Activated CD8-positive, alpha-beta T cell treated with anti-CD3 and anti-CD28 coated beads for 36 hours (primary cell): ENCODE measurements at regions not wholly inside any gene's neighbourhood (a gene's known extent, or its start where the extent isn't known, plus 50 kb on each side); places are given as distances from the start of the nearest gene placed in this dataset.

Source experiments
- ATAC-seq: fragments of 200-7000 bp; cut with Tn5 transposase; one replicate; pipeline ENCODE4 v1.10.0; 2021; ENCODE audit warnings: mild to moderate bottlenecking, moderate library complexity
- CTCF ChIA-PET: fragments of 350-600 bp; sonication (Branson Sonifier 250); formaldehyde crosslinking; loops from one replicate; lab custom pipeline; 2021; ENCODE audit warnings: antibody characterized with exemption; lab: Charles Lee
- POLR2A ChIA-PET: fragments of 350-600 bp; sonication (Branson Sonifier 250); formaldehyde crosslinking; loops from one replicate; lab custom pipeline; 2021; ENCODE audit warnings: antibody characterized with exemption; lab: Charles Lee
- DNase-seq: peaks from one replicate; pipeline ENCODE4 v3.0.0-alpha.2; 2020
- H3K27ac Mint-ChIP-seq: one replicate; pipeline ENCODE4 v1.8.0; 2021; ENCODE audit warnings: mild to moderate bottlenecking, mixed read lengths
- H3K27me3 Mint-ChIP-seq: one replicate; pipeline ENCODE4 v1.8.0; 2021; ENCODE audit warnings: mixed read lengths
- H3K36me3 Mint-ChIP-seq: one replicate; pipeline ENCODE4 v1.8.0; 2021; ENCODE audit warnings: low read depth, mixed read lengths
- H3K4me1 Mint-ChIP-seq: one replicate; pipeline ENCODE4 v1.8.0; 2021; ENCODE audit warnings: low read depth, mixed read lengths
- H3K4me3 Mint-ChIP-seq: one replicate; pipeline ENCODE4 v1.8.0; 2021; ENCODE audit warnings: mild to moderate bottlenecking, moderate library complexity, mixed read lengths
- H3K9me3 Mint-ChIP-seq: one replicate; pipeline ENCODE4 v1.8.0; 2021; ENCODE audit warnings: mixed read lengths
- CTCF ChIP-seq: fragments of 200-600 bp; IDR thresholded peaks from one replicate; pipeline ENCODE4 v1.8.0; 2022; ENCODE audit warnings: antibody characterized with exemption, mild to moderate bottlenecking
- intact Hi-C: fragments of 100-400 bp; cut with micrococcal nuclease; formaldehyde crosslinking; loops from one replicate; pipeline ENCODE4 v1.10.0; 2022

- CTCF ChIA-PET: interaction anchor here (0.8 kb wide), 1 partner anchor 882 kb away, joined by 3 read pairs; no protein-coding TSS in a partner anchor
- no peak for TF ChIP-seq CTCF
- Mint-ChIP-seq H3K27ac (no peak overlapping the region), H3K4me1 (no peaks in the 10 kb centered on the region), H3K9me3 (no peaks in the 10 kb centered on the region), H3K4me3 (no peak overlapping the region), H3K36me3 (no peaks in the 10 kb centered on the region), H3K27me3 (no peaks in the 10 kb centered on the region)
- POLR2A ChIA-PET: no interaction called here
- intact Hi-C loops: no loop called here
- DNase-seq (no peak), ATAC-seq (no peak)
Observed at GRCh38 chr10:121187391-121187790, 336.2 kb downstream of the WDR11 start.

- Mint-ChIP-seq H3K27me3 (no peaks in the 10 kb centered on the region), H3K36me3 (no peaks in the 10 kb centered on the region), H3K4me3 (no peak overlapping the region), H3K4me1 (no peaks in the 10 kb centered on the region), H3K9me3 (no peaks in the 10 kb centered on the region), H3K27ac (no peak overlapping the region)
- intact Hi-C loops: no loop called here
- DNase-seq: no peak
- POLR2A ChIA-PET: no interaction called here
- CTCF ChIA-PET: no interaction called here
- ATAC-seq: no peak
- TF ChIP-seq CTCF: no peak
Observed at GRCh38 chr10:121188005-121188404, 336.8 kb downstream of the WDR11 start.

GRCh38 chr10:121189066-121189465 lies 337.9 kb downstream of the WDR11 start:
- intact Hi-C loops: no loop called here
- no peaks in the 10 kb centered on the region for H3K36me3 Mint-ChIP-seq

GRCh38 chr10:121194696-121195523 lies 343.7 kb downstream of the WDR11 start:
- H3K4me1 Mint-ChIP-seq: no peaks in the 10 kb centered on the region
- POLR2A ChIA-PET: no interaction called here
- H3K36me3 Mint-ChIP-seq: no peaks in the 10 kb centered on the region
- no peak for TF ChIP-seq CTCF
- ATAC-seq: no peak
- H3K4me3 Mint-ChIP-seq: no peak overlapping the region
- H3K9me3 Mint-ChIP-seq: no peaks in the 10 kb centered on the region
- no peaks in the 10 kb centered on the region for H3K27me3 Mint-ChIP-seq
- intact Hi-C loops: no loop called here
- H3K27ac Mint-ChIP-seq: no peak overlapping the region
- no peak for DNase-seq
- CTCF ChIA-PET: no interaction called here

More at GRCh38 chr10:121189066-121189465, 337.9 kb downstream of the WDR11 start:
- Mint-ChIP-seq H3K27ac (no peak overlapping the region), H3K4me3 (no peak overlapping the region), H3K4me1 (no peaks in the 10 kb centered on the region), H3K9me3 (no peaks in the 10 kb centered on the region), H3K27me3 (no peaks in the 10 kb centered on the region)
- POLR2A ChIA-PET: no interaction called here
- TF ChIP-seq CTCF: no peak
- DNase-seq (no peak), ATAC-seq (no peak)
- CTCF ChIA-PET: no interaction called here

GRCh38 chr10:121195524-121195910 lies 344.4 kb downstream of the WDR11 start:
- Mint-ChIP-seq H3K27ac (no peak overlapping the region), H3K27me3 (no peaks in the 10 kb centered on the region), H3K36me3 (no peaks in the 10 kb centered on the region), H3K4me1 (no peaks in the 10 kb centered on the region), H3K9me3 (peaks cover 1% of the 10 kb centered on the region), H3K4me3 (no peak overlapping the region)
- DNase-seq (no peak), ATAC-seq (no peak)
- POLR2A ChIA-PET: no interaction called here
- intact Hi-C loops: no loop called here
- CTCF ChIA-PET: no interaction called here
- TF ChIP-seq CTCF: no peak
